ENCODE measurements at regions not wholly inside any gene's neighbourhood (a gene's known extent, or its start where the extent isn't known, plus 50 kb on each side); places are given as distances from the start of the nearest gene placed in this dataset.

DNA sequence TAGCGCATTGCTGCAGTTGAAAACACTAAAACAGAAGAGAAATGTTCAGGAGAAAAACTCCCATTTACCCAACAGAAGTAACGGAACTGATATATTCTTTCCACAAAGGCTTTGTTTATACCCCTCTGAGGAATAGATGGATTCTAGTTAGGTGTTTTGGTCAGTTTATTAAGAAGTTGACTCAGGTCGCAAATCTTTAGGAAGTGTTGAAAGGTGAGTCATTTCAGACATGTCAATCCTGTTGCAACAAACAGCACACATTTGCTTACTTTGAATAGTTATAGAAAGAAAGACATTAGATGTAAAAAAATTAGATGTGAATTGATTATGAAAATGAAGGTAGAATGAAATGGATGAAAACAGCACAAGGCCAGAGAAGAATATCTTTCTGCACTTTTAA is 941.0 kb downstream of the KCNJ2 start:
- POLR2A ChIA-PET, result no interaction called here
- no peak overlapping the region for H2AFZ ChIP-seq (ENCODE audit: low read depth, low read length)
- no TSS peak for BruUV-seq (replicated peaks)
- FAIRE-seq, result no peak
- H3K9me1 ChIP-seq (replicated peaks; ENCODE audit: control insufficient read depth, extremely low read depth, insufficient read depth, low read length), result no peaks in the 10 kb centered on the region
- no peak overlapping the region for H3K9ac ChIP-seq (replicated peaks; ENCODE audit: extremely low read depth, insufficient read depth, low read length)
- H3K79me2 ChIP-seq (ENCODE audit: control insufficient read depth, insufficient read depth, low read length), result no peaks in the 10 kb centered on the region
- CTCF ChIA-PET, result no interaction called here
- dilution Hi-C loops (cut with MboI; ENCODE audit: extremely low pct_ligation_motif_present, low sequenced_read_pairs), result no loop called here
- H3K4me3 ChIP-seq (replicated peaks in 1 of 3; ENCODE audit: insufficient read depth in 1 of 3, low read depth in 1 of 3, low read length in 3 of 3), result no peak overlapping the region
- H3K27ac ChIP-seq (ENCODE audit: insufficient read depth, low read depth, low read length), result no peak overlapping the region
- no peaks in the 10 kb centered on the region for H3K4me1 ChIP-seq (ENCODE audit: control insufficient read depth, extremely low read depth, insufficient read depth, low read length)
- no peaks in the 10 kb centered on the region for H3K27me3 ChIP-seq (ENCODE audit: control insufficient read depth in 2 of 2, insufficient read depth in 2 of 2, low read length in 2 of 2)
- no peak overlapping the region for H3K4me2 ChIP-seq (ENCODE audit: insufficient read depth, low read length)
- intact Hi-C loops (cut with micrococcal nuclease), result no loop called here
- peaks cover 2% of the 10 kb centered on the region for H3K9me3 ChIP-seq (replicated peaks; ENCODE audit: control insufficient read depth, insufficient read depth, low read length)
- no peaks in the 10 kb centered on the region for H3K36me3 ChIP-seq (ENCODE audit: control insufficient read depth in 2 of 2, extremely low read depth in 1 of 2, insufficient read depth in 2 of 2, low read length in 2 of 2)
- no peak for DNase-seq (ENCODE audit: low read depth, low spot score)
- H4K20me1 ChIP-seq (replicated peaks; ENCODE audit: control insufficient read depth, extremely low read depth, insufficient read depth, low read length), result no peaks in the 10 kb centered on the region
- TF ChIP-seq FOS (IDR thresholded peaks at IDR 0.05; ENCODE audit: borderline replicate concordance, insufficient read depth, low read length), result no peak
- no peak for TF ChIP-seq POLR2AphosphoS5 (IDR thresholded peaks at IDR 0.05; ENCODE audit: insufficient read depth, low read depth, low read length)
- TF ChIP-seq GATA2 (IDR thresholded peaks at IDR 0.05; ENCODE audit: insufficient read depth, insufficient read length, low read depth, low read length), result no peak
- TF ChIP-seq, protein P1, sequence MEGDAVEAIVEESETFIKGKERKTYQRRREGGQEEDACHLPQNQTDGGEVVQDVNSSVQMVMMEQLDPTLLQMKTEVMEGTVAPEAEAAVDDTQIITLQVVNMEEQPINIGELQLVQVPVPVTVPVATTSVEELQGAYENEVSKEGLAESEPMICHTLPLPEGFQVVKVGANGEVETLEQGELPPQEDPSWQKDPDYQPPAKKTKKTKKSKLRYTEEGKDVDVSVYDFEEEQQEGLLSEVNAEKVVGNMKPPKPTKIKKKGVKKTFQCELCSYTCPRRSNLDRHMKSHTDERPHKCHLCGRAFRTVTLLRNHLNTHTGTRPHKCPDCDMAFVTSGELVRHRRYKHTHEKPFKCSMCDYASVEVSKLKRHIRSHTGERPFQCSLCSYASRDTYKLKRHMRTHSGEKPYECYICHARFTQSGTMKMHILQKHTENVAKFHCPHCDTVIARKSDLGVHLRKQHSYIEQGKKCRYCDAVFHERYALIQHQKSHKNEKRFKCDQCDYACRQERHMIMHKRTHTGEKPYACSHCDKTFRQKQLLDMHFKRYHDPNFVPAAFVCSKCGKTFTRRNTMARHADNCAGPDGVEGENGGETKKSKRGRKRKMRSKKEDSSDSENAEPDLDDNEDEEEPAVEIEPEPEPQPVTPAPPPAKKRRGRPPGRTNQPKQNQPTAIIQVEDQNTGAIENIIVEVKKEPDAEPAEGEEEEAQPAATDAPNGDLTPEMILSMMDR (IDR thresholded peaks at IDR 0.05; ENCODE audit: extremely low read depth in 1 of 2, insufficient read depth in 1 of 2, low read depth in 1 of 2, low read length in 2 of 2), result no peak
- TF ChIP-seq JUN (IDR thresholded peaks at IDR 0.05; ENCODE audit: borderline replicate concordance, insufficient read depth, insufficient read length, low read depth), result no peak
- TF ChIP-seq, protein P2, sequence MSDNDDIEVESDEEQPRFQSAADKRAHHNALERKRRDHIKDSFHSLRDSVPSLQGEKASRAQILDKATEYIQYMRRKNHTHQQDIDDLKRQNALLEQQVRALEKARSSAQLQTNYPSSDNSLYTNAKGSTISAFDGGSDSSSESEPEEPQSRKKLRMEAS (IDR thresholded peaks at IDR 0.05; ENCODE audit: insufficient read depth, insufficient read length), result no peak
- TF ChIP-seq MYC (IDR thresholded peaks at IDR 0.05; ENCODE audit: low read depth, low read length), result no peak
- no peak for TF ChIP-seq POLR2A (IDR thresholded peaks at IDR 0.05; ENCODE audit: low read depth, low read length)
- TF ChIP-seq EZH2 (IDR thresholded peaks at IDR 0.05; ENCODE audit: borderline replicate concordance, low read depth, low read length, severe bottlenecking), result no peak

Measured in endothelial cell of umbilical vein (primary cell).